ENCODE measurements at regions not wholly inside any gene's neighbourhood (a gene's known extent, or its start where the extent isn't known, plus 50 kb on each side); places are given as distances from the start of the nearest gene placed in this dataset.
A peak's percentile ranks its signal among the peaks of the same experiment; 100 is the strongest.

DNA sequence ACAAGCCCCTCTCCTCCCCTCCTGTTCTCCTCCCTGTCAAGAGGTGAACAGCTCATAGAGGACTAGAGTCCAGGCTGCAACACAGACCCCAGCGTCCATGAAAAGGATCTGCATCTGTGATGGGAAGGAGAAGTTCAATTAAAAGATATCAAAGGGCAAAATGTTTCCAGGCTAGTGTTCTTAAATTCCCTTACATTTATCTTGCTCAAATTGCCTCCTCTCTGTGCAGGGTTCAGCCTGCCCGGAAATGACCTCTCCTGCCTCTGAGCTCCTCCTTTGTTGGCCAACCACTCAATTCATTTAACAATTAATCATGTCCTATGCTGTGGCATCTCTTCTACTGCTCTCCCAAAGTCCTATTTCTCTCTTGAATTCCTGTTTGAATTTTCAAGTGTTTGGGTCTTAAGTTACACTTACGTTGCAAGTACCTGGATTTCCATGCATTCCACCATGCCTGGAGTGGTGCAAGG is 105.3 kb downstream of the TSN start:
- no peak for DNase-seq (ENCODE audit: low read depth)

DNA sequence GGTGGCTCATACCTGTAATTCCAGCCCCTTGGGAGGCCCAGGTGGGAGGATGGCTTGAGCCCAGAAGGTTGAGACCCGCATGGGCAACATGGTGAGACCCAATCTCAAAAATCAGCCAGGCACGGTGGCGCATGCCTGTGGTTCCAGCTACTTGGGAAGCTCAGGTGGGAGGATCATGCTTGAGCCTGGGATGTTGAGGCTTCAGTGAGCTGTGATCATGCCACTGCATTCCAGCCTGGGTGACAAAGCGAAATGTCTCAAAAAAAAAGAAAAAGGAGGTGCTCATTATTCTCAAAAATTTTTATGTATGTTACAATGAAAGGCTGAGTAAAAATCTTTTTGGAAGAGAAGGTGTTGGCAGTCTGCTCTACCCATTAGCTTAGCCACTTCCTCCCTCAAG is 106.8 kb downstream of the TSN start:
- DNase-seq (ENCODE audit: low read depth) = no peak

DNA sequence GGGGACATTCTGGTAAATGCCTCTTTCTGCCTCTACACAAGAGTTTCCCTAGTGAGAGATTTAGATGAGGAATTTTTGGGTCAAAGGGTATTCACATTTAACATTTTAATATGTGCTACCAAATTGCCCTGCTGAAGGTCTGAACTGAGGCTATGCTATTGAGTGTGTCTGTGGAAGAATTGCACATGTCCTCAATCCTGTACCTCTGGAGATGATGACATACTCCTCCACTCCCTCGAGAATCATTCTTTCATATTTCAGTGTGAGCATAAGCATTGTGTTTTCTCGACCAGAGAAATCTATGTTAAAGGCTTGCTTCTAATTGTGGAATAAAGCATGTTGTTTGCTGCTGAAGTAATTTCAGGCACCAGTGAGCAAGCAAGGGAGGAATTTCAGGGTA is 110.5 kb downstream of the TSN start:
- DNase-seq (ENCODE audit: low read depth) = no peak

DNA sequence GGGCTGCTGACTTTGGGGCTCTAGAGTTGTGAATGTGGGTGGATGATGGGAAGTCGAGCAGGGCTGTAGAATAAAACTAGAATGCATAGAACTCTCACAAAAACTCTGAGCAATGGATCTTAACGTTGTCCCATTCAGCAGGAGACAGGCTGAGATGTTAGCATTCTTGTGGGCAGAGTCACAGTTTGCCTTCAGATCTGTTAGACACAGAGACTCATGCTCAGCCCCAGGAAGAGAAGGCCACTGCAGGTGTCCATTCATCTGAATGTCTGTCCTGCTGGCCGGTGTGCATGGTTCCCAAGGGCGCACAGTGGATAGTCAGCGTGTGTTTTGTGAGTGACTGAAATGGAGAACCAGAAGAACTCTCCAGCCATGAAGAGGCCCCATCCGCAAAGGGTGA is 111.3 kb downstream of the TSN start:
- no peak for DNase-seq (ENCODE audit: low read depth)

DNA sequence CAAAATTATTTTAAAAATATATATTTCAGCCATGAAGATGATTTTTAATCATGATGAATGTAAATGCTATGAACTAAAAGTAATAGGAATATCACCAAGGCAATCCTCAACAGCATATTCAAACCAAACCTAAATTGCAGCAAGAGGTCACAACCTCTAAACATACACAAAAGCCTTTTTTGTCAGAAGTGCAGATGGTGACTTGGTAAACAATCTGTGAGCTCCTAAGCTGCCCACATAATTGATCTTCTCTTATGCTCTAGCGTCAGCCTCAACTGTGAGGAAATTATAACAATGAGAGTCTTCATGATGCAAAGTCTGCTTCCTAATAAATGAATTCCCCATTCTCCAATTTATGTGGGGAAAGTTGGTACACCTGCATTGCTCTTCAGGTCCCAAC is 113.2 kb downstream of the TSN start:
- no peak for DNase-seq (ENCODE audit: low read depth)

DNA sequence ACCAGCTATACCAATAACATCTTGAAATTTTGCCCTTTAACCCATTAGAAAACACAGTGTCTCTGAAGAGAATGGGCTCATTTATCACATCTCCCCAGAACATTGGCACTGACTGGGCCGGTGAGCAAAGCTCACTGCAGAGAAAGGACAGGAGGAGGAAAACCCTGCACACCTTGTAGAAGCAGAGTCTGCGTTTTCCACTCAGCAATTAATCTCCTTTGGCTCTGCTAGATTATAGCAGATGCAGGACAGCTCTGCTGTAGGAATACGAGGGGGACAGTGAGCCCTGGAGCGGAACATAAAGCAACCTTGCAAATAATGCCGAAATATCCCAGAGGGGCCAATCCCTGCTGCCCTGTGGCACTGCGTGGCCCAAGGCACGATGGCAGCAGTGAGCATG is 113.9 kb downstream of the TSN start:
- no peak for DNase-seq (ENCODE audit: low read depth)

DNA sequence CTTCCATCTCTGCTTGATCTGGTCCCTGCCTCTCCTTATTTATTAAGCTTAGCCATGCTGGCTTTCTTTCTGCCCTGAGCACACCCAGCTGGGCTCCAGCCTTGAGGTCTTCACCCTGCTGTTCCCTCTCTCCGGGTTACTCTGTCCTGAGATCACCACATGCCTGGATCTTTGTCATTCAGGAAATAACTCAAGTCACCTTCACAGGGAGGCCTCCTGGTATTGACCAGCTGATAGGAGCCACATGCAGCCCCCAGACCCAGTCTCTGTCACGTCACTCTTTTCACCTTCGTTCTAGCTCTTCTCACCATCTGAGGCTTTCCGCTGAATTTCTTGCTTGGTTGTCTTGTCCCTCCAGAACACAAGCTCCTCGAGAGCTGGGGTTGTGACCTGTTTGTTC is 114.4 kb downstream of the TSN start:
- DNase-seq (ENCODE audit: low read depth) = no peak

DNA sequence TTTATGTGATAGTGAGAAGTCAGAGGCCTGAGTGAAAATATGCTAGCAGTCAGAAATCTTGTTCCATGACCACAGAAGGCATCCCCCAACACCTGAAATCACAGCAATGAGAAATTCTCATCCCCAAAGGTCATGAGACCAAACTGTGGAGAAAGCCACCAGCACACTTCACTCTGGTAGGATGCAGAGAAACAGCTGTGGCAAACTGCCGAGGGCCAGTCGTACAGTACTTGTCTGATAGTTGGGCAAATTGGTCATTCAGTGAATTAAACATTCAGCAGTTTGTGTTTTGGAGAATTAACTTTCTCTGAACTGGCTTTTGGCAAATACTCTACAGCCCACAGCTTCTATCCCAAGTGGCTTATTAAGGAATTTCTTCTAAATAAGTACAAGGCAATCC is 117.2 kb downstream of the TSN start:
- DNase-seq (ENCODE audit: low read depth) = no peak

DNA sequence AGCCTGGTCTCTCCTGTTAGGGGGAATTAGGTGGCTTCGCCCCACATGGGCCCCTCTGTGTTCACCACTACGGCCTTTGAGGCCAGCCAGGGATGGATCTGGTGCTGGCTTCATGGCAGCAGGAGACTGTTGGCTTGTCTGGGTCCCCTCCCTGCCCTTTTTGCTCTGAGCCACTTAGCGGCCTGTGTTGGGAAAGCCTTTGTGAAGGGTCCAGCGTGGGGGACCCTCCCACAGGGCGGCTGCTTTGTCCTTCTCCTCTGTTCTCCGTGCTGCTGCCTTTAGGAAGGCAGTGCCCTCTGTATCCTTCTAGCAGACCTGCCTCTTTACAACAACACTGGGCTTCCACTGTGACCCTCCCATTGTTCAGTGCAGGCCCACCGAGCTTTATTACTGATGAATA is 118.4 kb downstream of the TSN start:
- no peak for DNase-seq (ENCODE audit: low read depth)

DNA sequence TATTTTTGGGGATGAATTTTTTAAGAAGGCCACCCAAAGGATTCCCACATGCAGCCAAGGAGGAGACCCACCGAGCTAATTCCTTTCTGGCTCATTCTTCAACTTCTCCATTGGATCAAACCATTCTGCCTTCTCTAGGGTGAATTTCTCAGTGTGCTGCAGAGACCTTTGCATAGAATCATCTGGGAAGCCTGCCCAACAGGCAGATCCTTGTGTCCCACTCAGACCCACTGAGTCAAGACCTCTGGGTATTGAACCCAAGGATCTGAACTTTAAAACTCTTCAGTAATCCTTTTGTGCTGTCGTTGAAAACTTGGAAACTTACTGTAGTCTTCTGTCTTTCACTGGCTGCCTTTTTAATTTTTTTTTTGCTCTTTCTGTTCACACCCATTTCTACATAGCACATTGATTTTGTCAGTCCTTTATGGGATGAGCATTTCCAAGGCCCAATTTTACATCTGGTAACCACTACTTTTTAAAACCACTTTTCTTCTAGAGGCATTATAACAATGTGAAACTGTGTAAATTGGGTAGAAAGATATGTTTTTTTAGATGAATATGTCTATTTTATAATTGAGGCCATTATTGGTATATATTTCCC is 120.2 kb downstream of the TSN start:
- no peak for DNase-seq (ENCODE audit: low read depth)

DNA sequence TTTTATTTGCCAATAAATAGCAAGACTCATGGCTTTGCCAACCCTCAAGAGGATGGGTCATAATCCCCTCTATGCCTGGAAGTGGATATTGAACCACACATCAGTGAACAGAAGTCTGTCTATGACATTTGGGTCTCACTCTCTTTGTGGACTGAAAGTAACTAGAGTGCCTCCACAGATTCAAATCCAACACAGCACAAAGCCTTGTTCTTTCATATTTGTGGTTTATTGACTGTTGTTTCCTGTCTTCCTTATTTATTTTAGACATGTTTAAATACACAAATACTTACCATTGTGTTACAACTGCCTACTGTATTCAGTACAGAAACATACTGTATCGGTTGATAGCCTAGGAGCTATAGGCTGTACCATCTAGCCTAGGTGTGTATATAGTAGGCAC is 121.9 kb downstream of the TSN start:
- no peak for DNase-seq (ENCODE audit: low read depth)

DNA sequence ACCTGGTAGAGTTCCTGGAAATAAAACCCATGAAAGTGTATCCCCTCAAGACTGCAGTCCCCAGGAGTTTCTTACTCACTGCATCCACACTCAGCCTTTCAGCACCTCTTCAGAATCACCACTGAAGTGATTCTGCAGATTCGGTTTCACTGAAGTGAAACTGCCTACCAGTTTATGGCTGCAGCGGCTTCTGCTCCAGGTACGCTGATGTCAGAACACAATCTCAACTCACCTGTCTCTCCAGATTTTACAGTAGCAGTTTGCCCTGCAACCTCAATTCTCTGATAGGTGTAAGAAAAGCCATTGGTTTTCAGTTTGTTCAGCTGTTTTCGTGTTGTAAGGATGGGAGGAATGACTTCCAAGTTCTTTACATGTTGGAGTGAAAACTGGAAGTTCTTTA is 124.8 kb downstream of the TSN start:
- no peak for DNase-seq (ENCODE audit: low read depth)

DNA sequence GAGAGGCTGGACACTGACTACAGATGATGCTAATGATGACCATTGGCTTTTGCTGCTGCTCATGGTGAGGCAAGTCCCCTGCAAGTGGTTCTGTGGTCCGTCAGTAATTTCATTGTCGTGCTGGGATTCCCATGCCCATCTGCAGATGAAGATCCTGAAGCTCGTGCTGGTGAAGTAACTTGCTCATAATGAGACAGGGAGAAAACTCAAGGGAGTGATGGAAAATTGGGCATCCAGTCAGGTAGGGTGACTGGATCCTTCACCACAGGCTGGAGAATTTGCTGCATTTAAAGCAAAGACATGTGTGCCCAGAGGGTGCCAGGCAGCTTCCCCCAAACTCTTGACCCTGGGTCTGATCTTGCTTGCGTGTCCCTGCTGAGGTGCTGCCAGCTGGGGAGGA is 125.6 kb downstream of the TSN start:
- no peak for DNase-seq (ENCODE audit: low read depth)

DNA sequence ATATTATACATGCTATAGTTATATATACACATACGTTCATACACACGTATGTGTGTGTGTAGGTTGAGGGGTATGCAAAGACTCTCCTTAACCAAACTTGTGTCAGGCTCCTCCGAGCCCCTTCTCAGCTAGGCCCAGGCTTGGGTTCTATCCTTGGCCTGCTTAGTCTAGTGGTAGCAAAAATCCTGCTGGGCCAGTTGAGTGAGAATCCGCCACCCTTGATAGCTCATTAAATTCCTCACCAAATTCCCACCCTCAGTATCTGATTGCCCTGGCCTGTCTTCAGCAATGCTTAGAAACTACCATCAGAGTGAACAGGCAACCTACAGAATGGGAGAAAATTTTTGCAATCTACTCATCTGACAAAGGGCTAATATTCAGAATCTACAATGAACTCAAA is 126.5 kb downstream of the TSN start:
- no peak for DNase-seq (ENCODE audit: low read depth)

DNA sequence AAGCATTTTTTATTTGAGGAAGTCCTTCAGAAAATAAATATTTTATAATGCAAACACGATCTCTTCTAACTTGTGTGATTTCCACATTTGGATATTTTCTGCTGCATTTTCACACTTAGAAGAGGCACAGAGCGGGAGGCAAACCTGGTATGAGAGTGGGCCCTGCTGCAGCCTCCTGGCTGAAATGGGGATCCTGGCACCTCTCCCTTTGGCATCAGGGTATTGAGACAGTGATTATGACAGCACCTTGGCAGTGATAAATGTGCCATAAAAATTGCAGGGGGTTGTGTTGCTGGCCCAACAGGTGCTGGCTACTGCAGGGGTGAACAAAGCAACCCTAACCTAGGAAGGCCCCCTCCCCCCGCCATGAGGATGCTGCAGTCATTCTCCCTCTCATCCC is 128.6 kb downstream of the TSN start:
- DNase-seq (ENCODE audit: low read depth) = no peak

DNA sequence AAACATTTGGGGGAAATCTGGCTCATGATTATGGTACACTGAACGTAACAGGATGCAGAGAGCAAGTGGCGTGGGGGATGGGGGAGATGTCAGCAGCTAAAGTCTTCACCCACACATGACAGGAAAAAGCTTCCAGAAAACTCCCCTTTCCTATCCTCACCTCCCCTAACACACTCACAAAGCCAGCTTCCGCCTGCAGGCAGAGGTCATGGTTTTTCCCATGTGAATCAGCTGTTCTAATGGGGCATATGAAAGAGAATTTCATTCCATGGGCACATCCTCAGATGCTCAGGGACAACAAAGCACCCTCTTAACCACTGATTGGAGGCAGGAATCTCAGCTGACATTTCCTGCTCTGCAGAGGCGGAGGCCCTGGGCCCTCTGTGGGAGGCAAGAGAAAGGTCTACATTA is 129.1 kb downstream of the TSN start:
- no peak for DNase-seq (ENCODE audit: low read depth)

DNA sequence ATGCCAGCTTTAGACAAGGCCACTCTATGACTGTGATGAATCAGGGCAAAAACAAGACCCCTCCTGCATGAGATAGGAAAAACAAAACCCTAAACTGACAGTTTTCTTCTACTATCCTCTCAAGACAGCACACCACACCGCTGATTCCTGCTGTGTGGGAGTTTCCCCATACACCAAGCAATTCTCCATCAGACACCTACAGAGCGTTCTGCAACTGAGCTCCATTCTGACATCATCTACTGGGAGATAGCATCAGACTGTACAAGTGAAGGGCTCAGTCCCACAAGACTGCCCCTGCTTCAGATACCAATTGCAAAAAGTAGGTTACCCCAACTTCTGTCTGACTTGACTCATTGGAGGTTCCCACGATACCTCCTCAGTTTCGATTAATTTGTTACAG is 130.6 kb downstream of the TSN start:
- no peak for DNase-seq (ENCODE audit: low read depth)

DNA sequence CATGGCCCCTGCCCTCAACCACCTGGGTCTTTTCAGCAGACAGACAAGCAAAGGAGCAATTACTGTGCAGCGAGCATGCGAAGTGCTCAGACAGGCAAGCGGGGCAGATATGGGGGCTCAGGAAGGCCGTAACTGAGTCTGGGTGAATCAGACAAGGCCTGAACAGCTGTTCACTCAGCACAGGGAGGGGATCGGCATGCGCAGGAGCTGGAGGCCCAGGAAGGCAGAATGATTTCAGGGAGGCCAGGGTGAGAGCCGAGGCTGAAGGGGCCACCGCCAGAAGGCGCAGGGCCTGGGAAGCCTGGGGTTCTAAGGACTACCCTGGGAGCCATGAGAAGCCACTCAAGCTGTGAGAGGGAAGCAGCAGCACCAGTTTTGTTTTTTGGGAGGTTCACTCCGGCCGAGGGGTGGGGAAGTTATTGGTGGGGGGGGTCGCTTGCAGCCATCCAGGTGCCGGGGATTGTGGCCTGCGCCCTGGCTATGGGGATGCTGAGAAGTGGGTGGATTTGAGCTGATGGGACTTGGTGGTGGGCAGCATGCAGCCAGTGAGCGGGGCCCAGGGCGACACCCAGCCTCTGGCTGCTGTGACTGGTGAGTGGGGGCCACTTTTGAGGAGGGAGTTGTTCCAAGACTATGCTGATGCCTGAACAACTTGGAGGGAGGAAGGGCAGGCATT is 132.2 kb downstream of the TSN start:
- no peak for DNase-seq (ENCODE audit: low read depth)

DNA sequence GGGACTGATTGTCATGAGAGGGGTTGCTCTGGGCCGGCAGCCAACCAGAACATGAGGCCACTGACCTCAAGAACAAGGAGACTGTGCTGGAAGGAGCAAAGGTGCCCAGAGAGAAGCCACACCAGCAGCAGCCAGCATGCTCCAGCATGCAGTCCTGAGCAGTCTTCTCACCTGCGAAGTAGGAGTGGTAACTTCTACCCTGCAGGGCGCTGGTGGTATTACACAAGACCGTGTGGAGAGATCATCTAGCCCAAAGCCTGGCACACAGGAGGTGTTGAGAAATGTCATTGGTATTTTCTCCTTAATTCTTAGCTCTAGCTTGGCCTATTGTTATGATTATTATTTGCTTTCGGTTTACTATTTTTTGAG is 132.7 kb downstream of the TSN start:
- no peak for DNase-seq (ENCODE audit: low read depth)

DNA sequence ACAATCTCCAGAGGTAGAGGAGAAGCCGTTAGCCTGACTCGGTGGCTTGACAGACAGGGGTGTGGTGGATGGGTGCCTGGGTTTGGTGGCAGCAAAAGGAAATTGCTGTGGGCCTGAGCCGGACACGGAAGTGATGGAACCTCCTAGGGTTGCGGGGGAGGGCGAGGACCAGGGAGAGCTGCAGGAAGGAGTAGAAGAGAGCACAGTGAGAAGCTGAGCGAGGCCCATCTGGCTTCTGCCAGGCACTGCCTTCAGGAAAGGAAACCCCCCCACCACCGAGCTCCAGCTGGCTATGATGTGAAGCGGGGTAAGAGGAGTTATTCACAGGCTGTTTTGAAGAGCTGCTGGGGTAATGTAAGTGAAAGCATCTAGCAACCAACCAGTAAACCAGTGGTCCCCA is 134.6 kb downstream of the TSN start:
- no peak for DNase-seq (ENCODE audit: low read depth)

DNA sequence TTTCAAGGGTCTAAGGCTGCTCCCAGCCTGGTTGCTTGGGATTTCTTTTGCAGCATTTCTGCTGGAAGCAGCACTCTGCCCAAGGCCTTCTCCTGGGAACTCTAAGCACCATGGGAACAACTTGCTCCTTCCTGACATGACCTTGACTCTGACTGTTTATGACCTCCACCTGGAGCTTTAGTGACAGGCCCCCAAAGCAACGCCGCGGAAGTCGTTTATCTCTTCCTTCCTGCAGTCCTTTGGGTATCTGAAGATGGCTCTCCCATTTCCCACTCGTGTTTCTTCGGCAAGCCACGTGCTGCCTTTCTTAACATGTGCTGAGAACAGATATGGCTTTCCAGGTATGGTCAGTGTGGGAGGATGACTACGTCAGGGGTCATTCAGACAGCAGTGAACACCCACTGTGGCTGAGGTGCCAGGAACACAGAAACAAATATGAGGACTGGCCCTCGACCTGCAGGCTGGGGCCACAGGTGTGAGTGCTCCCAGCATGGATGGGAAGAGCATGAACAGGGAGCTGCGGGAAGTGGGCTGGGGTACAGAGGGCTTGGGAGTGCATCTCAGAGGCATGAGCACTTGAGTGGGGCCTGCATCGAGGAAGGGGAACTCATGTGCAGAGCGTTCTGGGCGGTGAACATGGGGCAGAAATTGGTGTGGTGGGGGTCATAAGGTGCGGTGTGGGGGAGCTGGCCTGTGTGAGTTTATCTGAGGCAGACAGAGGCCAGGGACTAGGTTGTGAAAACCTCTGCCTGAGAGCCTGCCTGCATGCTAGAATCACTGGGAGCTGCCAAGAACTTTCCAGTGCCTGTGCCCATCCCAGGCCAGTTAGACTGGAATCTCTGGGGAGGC is 140.5 kb downstream of the TSN start:
- no peak for DNase-seq (ENCODE audit: low read depth)

DNA sequence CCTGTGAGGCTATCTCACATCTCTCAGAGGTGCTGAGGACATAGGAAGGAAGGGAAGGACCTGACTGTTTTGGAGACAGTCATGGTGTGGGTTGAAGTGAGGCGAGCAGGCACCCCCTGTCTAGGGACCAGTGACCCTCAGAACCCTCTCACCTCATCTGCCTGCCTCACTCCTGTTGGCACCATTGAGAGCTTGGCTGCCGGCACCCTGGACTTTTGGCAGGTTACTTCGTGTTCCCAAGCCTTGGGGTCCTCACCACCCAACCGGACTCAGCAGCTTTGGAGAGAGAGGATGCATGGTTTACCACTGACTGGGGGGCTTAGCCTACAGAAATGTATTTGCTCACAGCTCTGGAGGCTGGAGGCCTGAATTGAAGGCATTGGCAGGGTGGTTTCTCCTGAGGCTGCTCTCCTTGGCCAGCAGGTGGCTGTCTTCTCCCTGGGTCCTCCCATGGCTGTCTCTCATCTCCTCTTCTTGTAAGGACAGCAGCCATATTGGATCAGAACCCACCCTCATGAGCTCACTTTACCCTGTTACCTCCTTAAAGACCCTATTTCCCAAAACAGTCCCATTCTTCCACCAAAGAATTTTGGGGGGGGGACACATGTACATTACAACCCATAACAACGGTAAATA is 142.0 kb downstream of the TSN start:
- DNase-seq (ENCODE audit: low read depth) = peak; percentile 27

DNA sequence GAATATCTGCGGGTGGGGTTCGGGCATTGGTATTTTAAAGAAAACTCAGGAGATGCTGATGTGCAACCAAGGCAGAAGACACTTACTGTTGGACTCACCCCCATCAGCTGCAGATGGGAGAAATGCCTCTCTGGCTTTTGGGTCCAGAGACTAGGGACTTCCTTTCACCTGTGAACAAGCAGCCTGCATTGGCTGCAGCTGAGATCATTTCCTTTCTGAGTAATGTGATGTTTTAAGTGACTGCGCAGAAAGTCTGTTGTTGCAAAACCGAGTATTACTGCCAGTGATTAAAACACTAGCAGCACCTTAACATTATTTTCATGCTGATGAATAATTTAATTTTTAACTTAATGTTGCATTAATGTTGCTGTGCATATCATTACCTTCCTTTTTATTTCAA is 143.0 kb downstream of the TSN start:
- DNase-seq (ENCODE audit: low read depth) = peak; percentile 27
